K562 (cell line): ENCODE measurements at regions not wholly inside any gene's neighbourhood (a gene's known extent, or its start where the extent isn't known, plus 50 kb on each side); places are given as distances from the start of the nearest gene placed in this dataset.

Source experiments
- CBFA2T2 ChIP-seq: fragments of 450-650 bp; conservative IDR thresholded peaks from 2 replicates; pipeline ENCODE4 v1.6.1; 2017; ENCODE audit warnings: mild to moderate bottlenecking
- KLF1 ChIP-seq: fragments of 450-650 bp; IDR thresholded peaks from 2 replicates; pipeline ENCODE4 v1.6.1; 2016; ENCODE audit warnings: missing genetic modification characterization, missing compliant biosample characterization
- MAZ ChIP-seq, 2 experiments: fragments of 450-650 bp in 1 of 2; sonication (generic) in 1 of 2; formaldehyde crosslinking; IDR thresholded peaks in 1 of 2; conservative IDR thresholded peaks in 1 of 2; 2 replicates each; pipeline versions ENCODE4 v1.4.0 to v1.5.0; 2020; ENCODE audit warnings: mild to moderate bottlenecking in 1 of 2, missing genetic modification reagents in 1 of 2
- PRPF4 ChIP-seq: fragments of 200-400 bp; formaldehyde crosslinking; IDR thresholded peaks from one replicate; pipeline ENCODE4 v1.6.1; 2017; ENCODE audit warnings: low read length, low read depth, mild to moderate bottlenecking; ENCODE audit not compliant: insufficient read depth, poor library complexity, severe bottlenecking
- RBFOX2 ChIP-seq: fragments of 200-400 bp; formaldehyde crosslinking; IDR thresholded peaks from 2 replicates; pipeline ENCODE4 v1.6.1; 2017; ENCODE audit warnings: low read depth, mild to moderate bottlenecking, low read length, moderate library complexity
- RBM22 ChIP-seq: fragments of 200-400 bp; formaldehyde crosslinking; IDR thresholded peaks from 2 replicates; pipeline ENCODE4 v1.6.1; 2018; ENCODE audit warnings: low read length, low read depth; ENCODE audit not compliant: poor library complexity, severe bottlenecking
- SP1 ChIP-seq: sonication (generic); formaldehyde crosslinking; IDR thresholded peaks from 2 replicates; pipeline ENCODE4 v1.8.1; 2022; ENCODE audit warnings: mild to moderate bottlenecking, missing genetic modification reagents
- YY1 ChIP-seq, 3 experiments: IDR thresholded peaks; 2 replicates each; pipeline ENCODE4 v1.6.1; 2011; ENCODE audit warnings: low read length in 2 of 3, mild to moderate bottlenecking in 2 of 3, moderate library complexity in 2 of 3, borderline replicate concordance in 1 of 3, control low read depth in 1 of 3, low read depth in 1 of 3; ENCODE audit not compliant: insufficient read depth in 3 of 3, insufficient replicate concordance in 2 of 3, control insufficient read depth in 1 of 3, insufficient read length in 1 of 3; ENCODE audit errors: extremely low read depth in 1 of 3
- ZC3H8 ChIP-seq: fragments of 450-650 bp; IDR thresholded peaks from 2 replicates; pipeline ENCODE4 v1.6.1; 2017
- ZNF174 ChIP-seq: fragments of 250-450 bp; sonication (Bioruptor Pico); IDR thresholded peaks from 2 replicates; pipeline ENCODE4 v1.4.0; 2020; ENCODE audit warnings: mild to moderate bottlenecking
- TF ChIP-seq, protein P1 (sequence below), 2 experiments: fragments of 450-650 bp in 1 of 2; IDR thresholded peaks; 2 replicates each; pipeline ENCODE4 v1.6.1; 2011 to 2017; ENCODE audit warnings: low read depth in 2 of 2, antibody characterized with exemption in 1 of 2, borderline replicate concordance in 1 of 2, low read length in 1 of 2, mild to moderate bottlenecking in 1 of 2, mixed read lengths in 1 of 2; ENCODE audit not compliant: control insufficient read depth in 1 of 2
- TF ChIP-seq, protein P2 (sequence below): sonication (generic); formaldehyde crosslinking; IDR thresholded peaks from 2 replicates; pipeline ENCODE4 v1.8.0; 2022; ENCODE audit warnings: mild to moderate bottlenecking, missing genetic modification reagents, borderline replicate concordance
- TF ChIP-seq, protein P3 (sequence below): fragments of 450-650 bp; IDR thresholded peaks from 2 replicates; pipeline ENCODE4 v1.7.1; 2018; ENCODE audit warnings: mild to moderate bottlenecking, low read depth; ENCODE audit not compliant: partially characterized antibody
- TF ChIP-seq, protein P4 (sequence below): sonication (generic); formaldehyde crosslinking; IDR thresholded peaks from 2 replicates; pipeline ENCODE4 v1.8.1; 2022; ENCODE audit warnings: missing genetic modification reagents

DNA sequence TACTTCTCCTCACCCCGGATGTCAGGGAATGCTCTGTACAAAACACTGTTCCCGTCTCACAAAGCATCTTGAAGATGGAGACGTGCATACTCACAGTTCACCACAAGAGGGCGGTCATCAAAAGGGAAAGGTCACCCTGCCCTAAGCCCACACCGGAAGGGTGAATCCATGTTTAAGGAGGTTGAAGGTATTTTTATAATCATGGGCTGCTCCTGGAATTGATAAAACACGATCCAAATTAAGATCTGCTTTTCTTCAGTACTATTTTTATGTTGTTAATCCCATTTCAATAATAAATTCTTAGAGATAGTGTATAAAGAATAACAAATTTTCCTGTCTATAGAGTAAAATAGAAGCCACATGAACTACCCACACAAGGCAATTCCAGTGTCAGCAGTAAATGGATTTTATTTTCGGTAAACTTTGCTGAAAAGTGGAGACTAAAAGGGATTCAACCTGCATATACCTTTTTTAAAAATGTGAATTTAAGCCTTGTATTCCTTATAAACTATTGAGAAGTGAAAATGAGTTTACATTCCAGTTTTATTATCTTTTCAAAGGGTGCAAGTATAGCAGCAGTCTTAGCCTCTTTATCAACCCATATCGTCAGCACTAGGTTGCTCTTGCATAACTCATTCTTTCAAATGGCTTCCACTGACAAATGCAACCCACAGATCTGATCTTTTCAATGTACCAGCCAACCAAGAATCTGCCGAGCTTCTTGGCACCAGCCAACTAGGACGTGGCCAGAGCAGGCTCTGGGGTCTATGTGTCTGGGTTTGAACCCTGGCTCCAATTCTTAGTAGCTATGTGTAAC, 79.7 kb upstream of the MBOAT1 start (continued):
- TF ChIP-seq, protein P1, sequence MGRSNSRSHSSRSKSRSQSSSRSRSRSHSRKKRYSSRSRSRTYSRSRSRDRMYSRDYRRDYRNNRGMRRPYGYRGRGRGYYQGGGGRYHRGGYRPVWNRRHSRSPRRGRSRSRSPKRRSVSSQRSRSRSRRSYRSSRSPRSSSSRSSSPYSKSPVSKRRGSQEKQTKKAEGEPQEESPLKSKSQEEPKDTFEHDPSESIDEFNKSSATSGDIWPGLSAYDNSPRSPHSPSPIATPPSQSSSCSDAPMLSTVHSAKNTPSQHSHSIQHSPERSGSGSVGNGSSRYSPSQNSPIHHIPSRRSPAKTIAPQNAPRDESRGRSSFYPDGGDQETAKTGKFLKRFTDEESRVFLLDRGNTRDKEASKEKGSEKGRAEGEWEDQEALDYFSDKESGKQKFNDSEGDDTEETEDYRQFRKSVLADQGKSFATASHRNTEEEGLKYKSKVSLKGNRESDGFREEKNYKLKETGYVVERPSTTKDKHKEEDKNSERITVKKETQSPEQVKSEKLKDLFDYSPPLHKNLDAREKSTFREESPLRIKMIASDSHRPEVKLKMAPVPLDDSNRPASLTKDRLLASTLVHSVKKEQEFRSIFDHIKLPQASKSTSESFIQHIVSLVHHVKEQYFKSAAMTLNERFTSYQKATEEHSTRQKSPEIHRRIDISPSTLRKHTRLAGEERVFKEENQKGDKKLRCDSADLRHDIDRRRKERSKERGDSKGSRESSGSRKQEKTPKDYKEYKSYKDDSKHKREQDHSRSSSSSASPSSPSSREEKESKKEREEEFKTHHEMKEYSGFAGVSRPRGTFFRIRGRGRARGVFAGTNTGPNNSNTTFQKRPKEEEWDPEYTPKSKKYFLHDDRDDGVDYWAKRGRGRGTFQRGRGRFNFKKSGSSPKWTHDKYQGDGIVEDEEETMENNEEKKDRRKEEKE (IDR thresholded peaks at IDR 0.05; ENCODE audit: borderline replicate concordance in 1 of 2, control insufficient read depth in 1 of 2, low read depth in 2 of 2, low read length in 1 of 2), result no peak
- TF ChIP-seq KLF1 (tag) (no peak), MAZ (CRISPR knock-in tag; conservative IDR thresholded peaks at IDR 0.05 in 1 of 2, IDR thresholded peaks at IDR 0.05 in 1 of 2) (no peak), RBM22 (no peak), PRPF4 (no peak), YY1 (IDR thresholded peaks at IDR 0.05; ENCODE audit: borderline replicate concordance in 1 of 3, control insufficient read depth in 1 of 3, extremely low read depth in 1 of 3, insufficient read depth in 3 of 3, insufficient read length in 1 of 3, insufficient replicate concordance in 2 of 3, low read depth in 1 of 3, low read length in 2 of 3) (peak in 2 of 3 experiments; percentile 26 to 52), ZC3H8 (no peak), ZNF174 (CRISPR knock-in tag) (no peak), SP1 (CRISPR knock-in tag) (no peak; the same call in 1 of the 2 replicates), RBFOX2 (no peak), CBFA2T2 (no peak)
- TF ChIP-seq, protein P2, sequence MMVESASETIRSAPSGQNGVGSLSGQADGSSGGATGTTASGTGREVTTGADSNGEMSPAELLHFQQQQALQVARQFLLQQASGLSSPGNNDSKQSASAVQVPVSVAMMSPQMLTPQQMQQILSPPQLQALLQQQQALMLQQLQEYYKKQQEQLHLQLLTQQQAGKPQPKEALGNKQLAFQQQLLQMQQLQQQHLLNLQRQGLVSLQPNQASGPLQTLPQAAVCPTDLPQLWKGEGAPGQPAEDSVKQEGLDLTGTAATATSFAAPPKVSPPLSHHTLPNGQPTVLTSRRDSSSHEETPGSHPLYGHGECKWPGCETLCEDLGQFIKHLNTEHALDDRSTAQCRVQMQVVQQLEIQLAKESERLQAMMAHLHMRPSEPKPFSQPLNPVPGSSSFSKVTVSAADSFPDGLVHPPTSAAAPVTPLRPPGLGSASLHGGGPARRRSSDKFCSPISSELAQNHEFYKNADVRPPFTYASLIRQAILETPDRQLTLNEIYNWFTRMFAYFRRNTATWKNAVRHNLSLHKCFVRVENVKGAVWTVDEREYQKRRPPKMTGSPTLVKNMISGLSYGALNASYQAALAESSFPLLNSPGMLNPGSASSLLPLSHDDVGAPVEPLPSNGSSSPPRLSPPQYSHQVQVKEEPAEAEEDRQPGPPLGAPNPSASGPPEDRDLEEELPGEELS (CRISPR knock-in tag), result no peak
- TF ChIP-seq, protein P3, sequence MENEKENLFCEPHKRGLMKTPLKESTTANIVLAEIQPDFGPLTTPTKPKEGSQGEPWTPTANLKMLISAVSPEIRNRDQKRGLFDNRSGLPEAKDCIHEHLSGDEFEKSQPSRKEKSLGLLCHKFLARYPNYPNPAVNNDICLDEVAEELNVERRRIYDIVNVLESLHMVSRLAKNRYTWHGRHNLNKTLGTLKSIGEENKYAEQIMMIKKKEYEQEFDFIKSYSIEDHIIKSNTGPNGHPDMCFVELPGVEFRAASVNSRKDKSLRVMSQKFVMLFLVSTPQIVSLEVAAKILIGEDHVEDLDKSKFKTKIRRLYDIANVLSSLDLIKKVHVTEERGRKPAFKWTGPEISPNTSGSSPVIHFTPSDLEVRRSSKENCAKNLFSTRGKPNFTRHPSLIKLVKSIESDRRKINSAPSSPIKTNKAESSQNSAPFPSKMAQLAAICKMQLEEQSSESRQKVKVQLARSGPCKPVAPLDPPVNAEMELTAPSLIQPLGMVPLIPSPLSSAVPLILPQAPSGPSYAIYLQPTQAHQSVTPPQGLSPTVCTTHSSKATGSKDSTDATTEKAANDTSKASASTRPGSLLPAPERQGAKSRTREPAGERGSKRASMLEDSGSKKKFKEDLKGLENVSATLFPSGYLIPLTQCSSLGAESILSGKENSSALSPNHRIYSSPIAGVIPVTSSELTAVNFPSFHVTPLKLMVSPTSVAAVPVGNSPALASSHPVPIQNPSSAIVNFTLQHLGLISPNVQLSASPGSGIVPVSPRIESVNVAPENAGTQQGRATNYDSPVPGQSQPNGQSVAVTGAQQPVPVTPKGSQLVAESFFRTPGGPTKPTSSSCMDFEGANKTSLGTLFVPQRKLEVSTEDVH, result peak; percentile 69
- TF ChIP-seq, protein P4, sequence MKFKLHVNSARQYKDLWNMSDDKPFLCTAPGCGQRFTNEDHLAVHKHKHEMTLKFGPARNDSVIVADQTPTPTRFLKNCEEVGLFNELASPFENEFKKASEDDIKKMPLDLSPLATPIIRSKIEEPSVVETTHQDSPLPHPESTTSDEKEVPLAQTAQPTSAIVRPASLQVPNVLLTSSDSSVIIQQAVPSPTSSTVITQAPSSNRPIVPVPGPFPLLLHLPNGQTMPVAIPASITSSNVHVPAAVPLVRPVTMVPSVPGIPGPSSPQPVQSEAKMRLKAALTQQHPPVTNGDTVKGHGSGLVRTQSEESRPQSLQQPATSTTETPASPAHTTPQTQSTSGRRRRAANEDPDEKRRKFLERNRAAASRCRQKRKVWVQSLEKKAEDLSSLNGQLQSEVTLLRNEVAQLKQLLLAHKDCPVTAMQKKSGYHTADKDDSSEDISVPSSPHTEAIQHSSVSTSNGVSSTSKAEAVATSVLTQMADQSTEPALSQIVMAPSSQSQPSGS (CRISPR knock-in tag), result no peak
